NCI-H1417 (cell line): ENCODE measurements at regions not wholly inside any gene's neighbourhood (a gene's known extent, or its start where the extent isn't known, plus 50 kb on each side); places are given as distances from the start of the nearest gene placed in this dataset.
"Not testable (repeated sequence)": the region's sequence is repeated elsewhere in the genome, so short reads cannot be mapped to it uniquely, and the experiment has no call there.

Experiments used
- DNase-seq, 3 experiments: peaks; one replicate each; lab custom pipeline; 2025; lab: John Stamatoyannopoulos, UW

DNA sequence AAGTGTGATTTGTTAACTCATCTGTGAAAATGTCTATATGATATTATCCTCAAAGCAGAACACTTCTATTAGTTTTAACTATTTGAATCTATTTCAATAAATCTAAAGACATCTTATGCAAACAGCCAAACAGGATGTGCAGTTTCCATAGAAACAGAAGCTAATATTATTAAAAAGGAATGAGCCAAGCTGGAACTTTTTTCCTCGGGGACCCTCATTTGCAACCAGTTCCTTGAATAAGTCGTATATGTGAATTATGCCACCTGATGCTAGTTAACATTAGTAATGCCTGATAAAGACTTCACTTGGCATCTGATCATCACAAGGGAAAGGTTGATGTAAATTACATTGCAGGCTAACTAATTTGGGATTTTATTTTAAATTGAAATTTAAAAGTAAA lies 216.9 kb upstream of the SMLR1 start:
- no peak for DNase-seq

DNA sequence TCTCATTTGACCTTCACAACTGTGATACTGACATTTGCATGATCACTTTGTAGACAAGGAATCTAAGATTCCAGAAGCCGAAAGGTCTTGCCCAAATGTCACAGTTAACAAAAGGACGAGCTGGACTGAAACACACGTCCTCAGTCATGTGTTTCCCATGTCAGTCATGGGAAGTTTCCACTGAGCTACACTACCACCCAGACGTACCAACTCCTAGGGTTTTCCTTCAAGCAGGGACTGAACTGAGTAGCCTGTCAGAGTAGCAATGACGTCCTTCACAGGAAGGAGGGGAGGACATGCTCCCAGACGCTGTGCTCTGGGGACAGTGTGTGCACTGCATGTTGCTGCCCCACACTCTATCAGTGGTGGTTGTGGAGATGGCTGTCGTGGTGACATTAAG lies 215.8 kb upstream of the SMLR1 start:
- no peak for DNase-seq

DNA sequence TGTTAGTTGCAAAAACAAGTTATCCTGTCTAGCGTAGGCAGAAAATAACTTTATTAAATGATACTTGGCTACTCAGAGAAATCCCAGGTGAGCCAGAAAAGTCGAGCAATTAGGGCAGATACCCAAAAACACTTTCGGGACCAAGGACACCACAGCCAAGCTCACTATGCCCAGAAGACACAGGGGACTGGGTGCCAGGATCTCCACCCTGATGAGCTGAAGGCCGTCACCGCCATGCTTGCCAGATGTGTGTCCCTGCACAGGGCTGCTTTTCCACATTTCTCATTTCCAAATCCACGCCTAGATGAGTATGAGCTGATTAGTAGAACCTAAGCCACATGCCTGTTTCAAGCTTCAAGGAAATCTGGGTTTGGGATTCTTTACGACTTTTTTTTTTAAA lies 214.0 kb upstream of the SMLR1 start:
- DNase-seq = no peak

DNA sequence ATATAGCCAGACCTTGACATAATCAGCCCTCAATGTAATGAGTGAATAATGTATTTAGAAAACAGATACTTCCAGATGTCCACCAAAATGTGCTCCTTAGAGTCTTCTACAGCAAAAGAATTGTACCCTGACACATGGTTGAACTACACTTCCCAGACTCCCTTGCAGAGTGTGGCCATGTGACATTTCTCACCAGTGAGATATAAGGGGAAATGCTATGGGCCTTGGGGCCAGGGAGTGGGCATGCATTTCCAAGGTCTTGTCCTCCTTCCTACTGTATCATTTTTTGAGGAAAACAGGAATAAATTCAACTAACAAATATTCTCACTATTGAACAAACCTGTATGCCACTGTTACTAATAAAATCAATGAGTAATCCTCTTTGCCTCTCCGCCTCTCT lies 211.4 kb upstream of the SMLR1 start:
- DNase-seq = no peak

DNA sequence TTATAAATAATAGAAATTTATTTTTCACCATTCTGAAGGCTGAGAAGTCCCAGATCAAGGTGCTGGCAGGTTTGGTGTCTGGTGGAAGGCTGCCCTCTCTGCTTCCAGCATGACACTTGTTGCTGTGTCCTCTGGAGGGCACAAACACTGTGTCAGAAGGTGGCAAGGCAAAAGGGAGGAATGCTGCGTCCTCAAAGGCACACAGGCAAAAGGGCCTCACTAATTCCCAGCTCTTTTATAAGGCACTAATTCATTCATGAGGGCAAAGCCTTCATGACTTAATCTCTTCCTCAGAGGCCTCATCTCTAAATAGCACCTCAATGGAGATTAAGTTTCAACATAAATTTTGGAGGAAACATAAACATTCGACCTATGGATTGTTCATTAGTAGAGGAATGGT lies 209.5 kb upstream of the SMLR1 start:
- DNase-seq = no peak

DNA sequence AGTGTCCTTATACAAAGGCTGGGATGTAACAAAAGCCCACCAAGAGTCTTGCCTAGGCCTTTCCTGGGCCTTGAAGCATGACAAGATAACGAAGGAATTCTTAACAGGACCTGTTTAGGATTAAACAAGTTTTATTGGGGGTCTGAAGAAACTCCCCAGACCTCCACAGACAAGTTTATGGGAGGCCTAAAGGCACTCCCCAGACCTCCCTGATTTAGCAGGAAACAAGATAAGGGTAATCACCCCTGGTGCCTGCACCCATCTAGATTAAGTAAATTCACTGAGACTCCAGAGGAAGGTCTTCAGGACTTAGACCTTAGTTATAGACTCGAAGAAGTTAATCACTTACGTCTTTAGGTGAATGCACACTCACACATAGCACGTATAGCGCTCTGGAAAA lies 208.4 kb upstream of the SMLR1 start:
- DNase-seq = not testable (repeated sequence)

DNA sequence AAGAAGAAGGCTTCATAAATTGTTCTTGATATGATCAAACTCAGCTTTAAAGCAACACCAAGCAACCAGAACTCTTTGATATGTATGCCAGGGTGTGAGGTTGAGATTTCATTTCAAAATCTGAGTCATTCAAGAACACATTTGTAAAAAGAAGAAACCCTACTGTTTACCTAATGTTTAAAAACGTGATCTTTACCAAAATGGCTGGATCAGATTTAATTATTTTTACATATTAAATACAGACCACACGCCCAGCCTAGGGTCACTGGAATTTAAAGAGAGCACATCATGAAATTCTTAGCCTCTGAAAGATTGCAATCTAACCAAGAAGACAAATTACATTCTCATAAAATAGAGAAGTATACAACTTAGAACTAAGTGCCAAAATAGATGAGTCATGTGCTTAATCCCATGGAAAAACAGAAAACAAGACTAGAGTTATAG lies 206.8 kb upstream of the SMLR1 start:
- no peak for DNase-seq

DNA sequence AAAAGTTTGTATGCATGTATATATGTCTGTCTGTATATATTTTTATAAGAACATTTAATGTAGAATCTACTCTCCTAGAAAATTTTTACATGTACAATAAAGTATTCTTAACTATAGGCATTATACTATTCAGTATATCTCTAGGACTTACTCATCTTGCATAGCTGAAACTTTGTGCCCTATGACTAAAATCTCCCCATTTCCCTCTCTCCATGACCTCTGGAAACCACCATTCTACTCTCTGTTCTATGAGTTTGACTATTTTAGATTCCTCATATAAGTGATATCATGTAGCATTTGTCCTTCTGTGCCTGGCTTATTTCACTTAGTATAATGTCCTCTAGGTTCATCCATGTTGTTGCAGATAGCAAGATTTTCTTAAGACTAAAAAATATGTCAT lies 205.1 kb upstream of the SMLR1 start:
- no peak for DNase-seq

DNA sequence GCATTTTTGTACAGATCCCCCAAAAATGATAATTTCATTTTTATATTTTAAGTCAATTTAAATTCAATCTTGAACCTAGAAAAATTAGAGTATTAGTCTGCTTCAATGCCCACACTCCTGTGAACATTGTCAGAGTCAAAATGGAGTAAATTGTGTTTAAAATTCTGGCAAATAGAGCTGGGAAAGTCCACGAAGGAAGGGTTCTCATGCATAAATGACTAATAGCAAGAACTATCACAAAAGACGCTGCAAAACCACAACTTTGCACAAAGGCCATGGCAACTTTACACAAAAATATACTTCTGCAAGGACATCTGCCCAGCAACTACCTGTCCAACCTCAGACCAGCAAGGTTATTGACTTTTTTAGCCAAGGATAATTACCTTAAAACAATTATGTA lies 203.2 kb upstream of the SMLR1 start:
- no peak for DNase-seq

DNA sequence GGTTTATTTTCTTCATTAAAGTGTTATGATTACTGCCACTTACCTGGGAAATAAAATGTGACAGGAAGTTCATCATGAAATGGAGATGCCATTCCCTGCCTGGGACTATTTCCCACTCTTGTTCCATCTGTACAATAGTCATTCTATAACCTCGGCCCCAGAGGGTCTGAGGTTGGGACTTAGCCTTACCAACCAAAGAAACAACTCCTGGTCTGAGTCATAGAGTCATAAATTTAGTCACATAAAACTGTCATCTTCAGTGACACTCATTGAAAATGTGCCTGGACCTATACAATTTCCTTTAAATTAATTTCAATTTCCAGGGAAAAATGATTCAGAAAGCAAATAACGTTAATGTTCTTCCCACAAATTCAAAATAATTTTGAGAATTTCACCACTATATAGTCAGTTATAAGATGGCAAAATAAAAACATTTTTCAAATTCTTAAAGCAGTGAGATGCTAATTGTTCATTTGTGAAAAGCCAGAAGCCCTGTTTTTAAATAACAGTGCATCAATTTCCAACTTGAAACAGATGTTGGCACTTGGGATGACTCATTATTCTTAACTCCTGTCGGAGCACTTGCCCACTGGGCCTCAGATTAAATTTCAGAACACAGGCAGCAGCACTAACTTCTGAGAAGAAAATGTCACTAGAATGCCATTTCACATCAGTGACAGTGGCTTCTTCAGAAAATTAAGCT lies 201.2 kb upstream of the SMLR1 start:
- DNase-seq = peak in 1 of 3 experiments; percentile 54

DNA sequence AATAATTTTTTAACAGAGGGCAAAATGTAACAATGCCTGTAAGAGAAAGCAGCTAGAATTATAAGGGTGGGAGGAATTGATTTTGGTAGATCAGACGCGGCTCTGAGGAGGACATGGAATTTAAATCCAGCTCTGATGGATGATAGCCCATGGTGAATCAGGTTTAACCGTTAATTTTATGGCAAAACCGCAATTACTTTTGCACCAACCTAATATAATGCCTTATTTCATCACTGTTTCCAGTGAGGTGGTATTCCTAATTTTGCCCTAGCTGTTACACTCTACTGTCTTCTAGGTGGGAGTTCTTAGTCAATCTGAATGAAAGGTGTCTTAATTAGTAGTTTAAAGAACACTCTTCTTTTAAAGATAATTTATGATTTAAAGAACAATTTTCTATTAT lies 198.3 kb upstream of the SMLR1 start:
- DNase-seq = no peak

DNA sequence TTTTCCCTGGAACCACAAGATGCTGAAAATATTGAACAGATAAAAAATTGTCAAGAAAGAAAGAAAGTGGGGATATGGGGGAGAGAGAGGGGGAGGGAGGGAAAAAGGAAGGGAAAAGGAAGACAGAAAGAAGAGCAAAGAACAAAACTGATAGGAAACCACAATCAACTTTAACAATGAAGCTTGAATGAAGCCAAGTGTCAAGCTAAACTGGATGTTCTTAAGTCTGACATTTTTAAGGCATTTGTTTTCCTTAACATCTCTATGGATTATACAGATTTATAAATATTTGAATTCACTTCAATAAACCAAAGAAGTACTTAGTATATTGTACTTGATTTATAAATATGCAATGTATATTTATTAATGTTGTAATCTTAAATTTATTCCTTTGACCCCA lies 197.6 kb upstream of the SMLR1 start:
- DNase-seq = no peak

DNA sequence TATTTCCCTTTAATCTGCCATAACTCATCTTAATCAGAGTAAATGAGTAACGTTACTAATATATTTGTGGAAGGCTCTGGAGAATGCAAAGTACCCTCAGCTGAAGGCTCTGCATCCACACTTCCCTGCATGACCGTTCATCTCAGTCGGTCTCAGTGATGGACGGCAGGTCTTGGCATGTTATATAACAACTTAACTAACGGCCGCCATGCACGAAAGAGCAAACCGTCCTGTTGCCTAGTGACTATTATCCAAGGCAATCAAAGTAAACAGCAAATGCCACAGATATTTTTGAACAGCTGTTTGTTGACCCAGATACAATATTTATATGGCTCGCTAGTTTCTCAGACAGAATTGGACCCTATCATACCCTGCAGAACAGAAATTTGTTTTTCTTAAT lies 194.9 kb upstream of the SMLR1 start:
- peak; percentile 52 to 88 (median 65) for DNase-seq

DNA sequence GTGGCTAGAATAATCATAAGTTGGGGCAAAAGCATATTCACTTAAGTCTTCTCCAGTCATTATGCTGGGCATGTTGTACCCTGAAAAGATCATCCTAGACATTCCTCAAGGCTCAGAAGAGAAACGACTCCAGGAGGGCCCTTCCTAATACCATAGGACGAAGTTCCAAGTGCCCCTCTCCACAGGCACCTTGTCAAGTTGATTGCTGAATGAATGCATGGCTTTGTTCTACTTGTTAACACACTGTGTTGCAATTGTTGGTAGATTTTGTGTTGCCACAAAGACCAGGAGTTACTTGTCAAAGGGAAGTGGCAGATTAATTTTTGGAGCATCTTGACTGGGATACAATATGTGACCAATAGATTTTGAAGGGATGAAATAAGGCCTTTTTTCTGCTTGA lies 194.3 kb upstream of the SMLR1 start:
- DNase-seq = peak in 1 of 3 experiments; percentile 53

DNA sequence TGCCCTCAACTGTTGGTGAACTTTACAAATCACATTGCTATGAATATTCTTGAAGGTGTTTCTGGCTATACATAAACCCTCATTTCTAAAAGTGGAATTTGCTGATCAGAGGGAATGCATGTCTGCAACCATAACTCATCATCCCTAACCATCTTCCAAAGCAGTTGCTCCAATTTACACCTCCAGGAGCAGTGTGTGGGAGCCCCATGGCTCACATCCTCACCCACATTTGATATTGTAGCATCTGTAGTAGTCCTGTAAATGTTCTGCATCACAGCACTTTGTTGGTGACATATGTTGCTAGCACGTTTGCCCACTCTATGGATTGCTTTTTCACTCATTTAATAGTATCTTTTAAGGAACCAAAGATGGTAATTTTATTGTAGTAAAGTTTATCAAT lies 183.8 kb upstream of the SMLR1 start:
- DNase-seq = no peak

DNA sequence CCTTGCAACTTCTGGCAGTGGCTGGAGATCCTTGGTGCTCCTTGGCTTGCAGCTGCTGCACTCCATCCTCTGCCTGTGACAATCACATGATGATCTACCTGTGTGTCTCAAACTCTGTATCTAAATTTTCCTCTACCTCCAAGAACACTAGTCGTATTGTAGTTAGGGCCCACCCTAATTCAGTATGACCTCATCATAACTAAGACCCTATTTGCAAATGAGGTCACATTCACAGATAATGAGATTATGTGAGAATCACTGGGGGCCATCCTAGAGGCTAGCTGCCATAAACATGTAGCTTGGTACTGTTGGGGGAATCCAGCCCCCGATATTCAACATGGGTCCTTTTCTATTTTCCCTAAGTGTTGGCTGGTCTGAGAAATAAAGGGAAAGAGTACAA lies 183.0 kb upstream of the SMLR1 start:
- DNase-seq = no peak

DNA sequence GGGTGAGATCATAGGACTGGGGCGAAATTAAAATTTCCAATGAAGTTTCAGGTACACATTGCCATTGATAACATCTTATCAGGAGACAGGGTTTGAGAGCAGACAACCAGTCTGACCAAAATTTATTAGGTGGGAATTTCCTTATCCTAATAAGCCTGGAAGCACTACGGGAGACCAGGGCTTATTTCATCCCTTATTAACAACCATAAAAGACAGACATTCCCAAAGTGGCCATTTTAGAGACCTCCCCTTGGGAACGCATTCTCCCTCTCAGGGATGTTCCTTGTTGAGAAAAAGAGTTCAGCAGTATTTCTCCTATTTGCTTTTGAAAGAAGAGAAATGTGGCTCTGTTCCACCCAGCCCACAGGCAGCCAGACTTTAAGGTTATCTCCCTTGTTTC lies 182.4 kb upstream of the SMLR1 start:
- peak in 1 of 3 experiments; percentile 7 for DNase-seq

DNA sequence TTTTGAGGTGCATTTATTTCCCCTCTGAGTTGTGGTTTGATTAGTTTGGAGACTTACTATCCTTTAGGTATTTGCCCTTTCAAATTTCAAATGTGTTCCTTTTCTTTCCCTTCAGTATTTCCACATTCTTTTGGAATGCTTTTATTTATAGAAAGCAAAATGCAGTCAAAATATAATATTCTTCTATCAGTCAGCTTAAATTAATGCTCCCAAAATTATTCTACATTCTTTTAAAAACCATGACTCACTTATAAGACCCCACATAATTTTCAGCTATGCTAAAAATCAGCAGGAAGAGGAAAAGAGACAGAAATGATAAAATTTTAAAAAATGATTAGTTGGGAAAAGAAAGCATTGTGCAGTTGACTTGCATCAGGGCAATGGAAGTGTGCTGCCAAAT lies 180.0 kb upstream of the SMLR1 start:
- DNase-seq = no peak

DNA sequence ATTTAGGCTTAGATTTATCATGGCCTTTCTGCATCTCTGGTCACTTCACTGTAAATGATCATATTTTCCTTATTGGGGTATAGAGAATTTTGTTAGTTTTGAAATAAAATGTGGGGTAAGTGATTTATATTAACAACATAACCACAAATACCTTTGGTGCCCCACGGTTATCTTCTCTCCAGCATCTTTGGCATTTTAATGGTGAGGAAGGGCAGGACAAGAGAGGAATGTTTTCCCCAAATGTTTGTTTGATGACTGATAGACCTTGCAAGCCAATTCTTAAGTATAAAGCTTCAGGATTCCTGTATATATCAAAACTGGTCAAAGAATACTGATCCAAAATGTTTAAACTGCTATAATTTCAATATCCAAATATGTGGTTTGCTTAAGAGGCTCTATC lies 171.6 kb upstream of the SMLR1 start:
- DNase-seq = no peak

DNA sequence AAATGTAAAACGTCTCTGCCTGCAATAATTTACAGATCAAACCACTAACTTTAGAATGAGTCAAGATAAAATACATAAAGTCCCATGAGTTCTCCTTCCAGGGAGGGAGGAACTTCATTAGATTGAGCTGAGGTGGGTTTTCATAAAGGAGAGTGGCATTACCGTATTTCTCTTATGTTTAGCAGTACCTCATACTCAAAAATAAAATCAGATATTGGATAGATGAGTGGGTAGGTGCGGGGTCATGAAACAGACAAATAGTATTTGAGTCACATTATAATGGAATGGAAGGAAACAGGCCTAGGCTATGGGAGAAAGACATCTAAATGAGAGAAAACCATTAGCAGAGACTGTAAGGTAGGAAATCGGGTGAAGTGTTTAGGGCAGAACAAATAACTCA lies 166.1 kb upstream of the SMLR1 start:
- DNase-seq = no peak

DNA sequence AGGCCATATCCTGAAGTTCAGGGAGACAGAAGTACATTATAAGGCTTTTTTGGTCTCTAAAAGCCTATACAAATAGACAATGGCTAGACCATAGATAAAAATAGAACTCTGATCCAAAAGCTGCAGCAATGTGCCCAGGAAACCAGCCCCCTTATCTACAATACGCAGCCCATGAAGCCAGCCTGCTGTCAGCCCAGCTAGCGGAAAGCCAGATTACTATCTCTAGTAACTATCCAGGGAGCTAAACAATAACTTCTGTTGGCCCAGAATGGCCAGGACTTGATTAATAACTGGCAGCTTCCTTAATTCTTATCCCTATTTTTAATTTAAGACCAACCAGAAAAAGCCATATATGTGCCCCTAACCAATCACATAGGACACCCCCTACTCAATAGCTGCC lies 160.4 kb upstream of the SMLR1 start:
- no peak for DNase-seq

DNA sequence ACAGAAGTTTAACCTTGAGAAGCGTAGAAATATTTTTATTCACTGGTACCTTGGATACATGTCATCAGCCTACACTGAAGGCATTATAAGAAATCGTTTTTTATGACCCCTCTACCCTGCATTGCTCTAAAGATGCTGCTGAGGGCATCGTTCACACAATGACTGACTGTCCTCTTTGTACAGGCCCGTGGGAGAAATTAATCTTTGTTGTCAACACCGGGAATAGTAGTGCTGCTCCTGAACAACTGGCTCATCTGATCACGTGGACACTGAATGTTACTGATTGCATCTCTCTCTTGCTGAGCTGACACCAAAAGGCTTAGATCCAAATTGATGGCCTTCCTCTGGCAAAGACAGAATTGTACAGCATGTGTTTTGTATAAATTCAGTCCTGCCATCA lies 157.1 kb upstream of the SMLR1 start:
- peak; percentile 15 to 57 (median 54) for DNase-seq

DNA sequence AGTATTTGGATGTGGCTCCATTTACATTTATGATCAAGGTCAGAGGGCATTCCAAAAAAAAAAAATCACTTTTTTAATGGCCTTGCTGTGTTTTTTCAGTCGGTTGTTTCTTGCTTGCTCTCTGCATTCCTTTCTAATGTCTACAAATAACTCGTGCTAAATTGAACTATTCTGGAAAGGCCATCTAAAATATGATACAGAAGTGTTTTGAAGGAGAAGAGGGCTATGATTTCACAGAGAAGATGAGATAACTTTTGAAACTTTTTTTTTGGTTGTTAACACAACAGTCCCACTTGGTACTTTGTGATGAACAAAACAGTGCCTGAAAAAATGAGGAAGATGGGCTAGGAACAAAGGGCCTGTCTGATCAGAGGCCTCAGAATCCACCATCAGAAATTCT lies 156.1 kb upstream of the SMLR1 start:
- no peak for DNase-seq

DNA sequence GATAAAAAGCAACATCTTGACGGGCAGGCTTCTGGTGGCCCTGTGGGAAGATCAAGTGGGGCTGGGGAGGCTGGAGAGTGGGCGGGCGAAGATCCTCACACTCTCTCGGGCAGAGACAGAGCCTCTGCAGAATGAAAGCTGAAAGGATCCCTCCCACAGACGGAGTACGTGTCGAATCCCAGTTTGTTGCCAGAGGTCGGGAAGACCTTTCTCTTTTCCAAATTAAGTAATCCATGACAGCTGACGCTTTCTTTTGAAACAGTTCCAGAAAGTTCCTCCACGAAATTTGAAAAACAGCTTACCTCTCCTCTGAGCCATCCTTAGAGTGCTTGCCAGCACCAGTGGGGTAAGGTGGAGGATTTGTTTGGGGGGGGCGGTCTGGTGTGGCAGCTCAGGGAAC lies 155.6 kb upstream of the SMLR1 start:
- no peak for DNase-seq

DNA sequence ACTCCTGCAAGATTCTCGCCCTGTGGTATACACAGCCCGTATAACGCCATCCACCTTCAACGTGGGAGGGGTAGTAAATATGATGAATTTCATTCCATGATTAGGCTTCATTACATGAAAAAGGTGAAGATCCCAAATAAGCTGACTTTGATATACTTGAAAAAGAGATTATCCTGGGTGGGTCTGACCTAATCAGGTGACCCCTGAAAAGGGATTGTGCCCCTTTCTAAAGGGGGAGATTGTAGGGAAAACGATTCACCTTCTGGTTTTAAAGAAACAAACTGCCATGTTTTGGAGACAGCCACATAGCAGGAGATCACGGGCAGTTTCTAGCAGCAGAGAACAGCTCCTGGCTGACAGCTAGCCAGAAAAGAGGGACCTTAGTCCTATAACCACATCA lies 155.1 kb upstream of the SMLR1 start:
- DNase-seq = no peak
